GM19395 (cell line): ENCODE measurements at regions not wholly inside any gene's neighbourhood (a gene's known extent, or its start where the extent isn't known, plus 50 kb on each side); places are given as distances from the start of the nearest gene placed in this dataset.

Experiments
- ATAC-seq: cut with Tn5 transposase; IDR thresholded peaks from one replicate; pipeline ENCODE4 v1.9.1; 2021; ENCODE audit warnings: mild to moderate bottlenecking, moderate library complexity; ENCODE audit not compliant: unreplicated experiment

DNA sequence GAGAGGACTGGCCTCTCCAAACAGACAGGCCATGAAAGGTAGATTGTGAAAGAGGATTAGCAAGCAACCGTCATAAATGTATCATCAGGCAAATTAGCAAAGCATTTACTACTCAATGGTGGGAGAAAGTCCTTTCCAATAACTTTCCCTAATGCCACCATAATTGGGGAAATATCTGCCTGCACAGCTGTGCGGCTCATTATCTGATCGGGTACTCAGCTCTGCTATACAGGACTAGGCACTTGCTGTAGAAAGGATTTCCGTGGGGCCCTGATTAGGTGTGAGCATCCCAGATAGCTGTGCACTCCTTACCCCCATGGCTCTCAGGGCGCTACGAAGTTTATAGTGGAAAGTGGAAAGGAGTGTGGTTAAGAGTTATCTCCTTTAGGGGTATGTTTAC lies 309.7 kb upstream of the PLET1 start:
- ATAC-seq: no peak

DNA sequence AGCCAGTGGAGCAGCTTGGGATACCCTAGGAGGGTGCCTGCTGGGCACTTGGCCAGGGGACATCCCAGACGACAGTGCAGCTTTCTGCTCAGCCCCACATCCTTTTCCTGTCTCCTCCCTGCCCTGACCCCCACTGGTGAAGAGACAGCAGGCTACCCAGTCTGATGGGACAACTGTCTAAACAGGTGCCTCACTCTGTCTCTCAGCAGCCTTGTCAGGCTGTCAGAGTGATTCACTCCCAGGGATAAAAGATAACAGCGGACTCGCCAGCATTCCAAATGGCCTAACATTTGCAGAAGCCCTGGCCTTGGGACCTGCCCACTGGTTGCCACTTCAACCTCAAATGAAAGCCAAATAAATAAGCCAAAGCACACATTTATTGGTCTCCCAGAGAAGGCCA lies 318.6 kb upstream of the PLET1 start:
- no peak for ATAC-seq

DNA sequence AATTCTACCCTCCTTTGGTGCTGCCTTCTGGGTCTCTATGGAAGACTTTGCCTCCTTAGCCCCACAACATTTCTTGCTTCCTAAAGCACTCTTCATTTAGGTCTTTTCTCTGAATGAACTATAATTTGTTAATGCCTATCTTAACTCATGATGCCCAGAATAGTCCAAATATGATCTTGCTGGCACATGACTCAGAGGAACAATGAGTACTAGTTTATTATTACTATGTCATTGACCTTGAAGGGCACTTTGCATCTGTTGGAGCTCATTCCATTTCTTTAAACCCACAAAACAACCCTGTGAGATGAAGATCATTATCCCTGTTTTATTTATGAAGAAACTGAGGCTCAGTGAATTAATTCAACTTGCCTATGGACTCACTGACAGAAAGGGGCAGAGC lies 320.2 kb upstream of the PLET1 start:
- ATAC-seq: no peak

DNA sequence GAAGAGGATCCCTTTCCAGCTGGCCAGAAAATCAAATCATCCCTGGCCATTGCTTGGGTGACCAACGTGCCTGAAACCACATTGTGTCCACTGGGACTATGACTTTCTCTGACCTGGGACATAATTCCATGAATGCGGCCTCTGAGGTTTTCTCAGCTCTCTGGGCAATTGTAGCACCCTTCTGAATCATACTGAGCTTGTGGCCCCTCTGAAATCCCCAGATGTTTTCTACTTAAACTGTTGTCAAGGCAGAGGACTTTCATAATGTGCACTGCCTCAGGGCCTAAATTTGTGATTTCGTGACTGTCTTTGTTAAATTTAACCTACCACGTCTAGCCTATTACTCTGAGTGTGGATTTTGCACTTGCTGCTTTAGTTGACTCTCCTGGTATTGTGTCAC lies 321.1 kb upstream of the PLET1 start:
- ATAC-seq: no peak

DNA sequence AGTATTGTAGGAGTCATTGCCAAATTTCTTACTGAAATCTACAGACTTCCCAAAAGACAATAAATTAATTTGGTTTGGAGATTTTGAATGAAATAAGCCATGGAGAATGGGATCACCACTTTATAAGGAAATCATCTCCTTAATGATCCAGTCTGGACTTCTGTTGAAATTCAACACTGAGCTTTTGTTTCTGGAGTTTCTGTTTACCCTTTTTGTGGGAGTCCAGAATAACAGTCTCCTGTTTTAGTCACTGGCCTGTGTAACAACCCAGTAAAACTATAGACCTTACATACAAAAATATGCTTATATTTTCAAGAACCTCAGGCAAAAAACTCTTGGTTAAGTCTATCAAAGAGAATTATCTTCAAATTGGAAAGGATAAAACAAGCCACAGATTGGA lies 321.7 kb upstream of the PLET1 start:
- no peak for ATAC-seq

DNA sequence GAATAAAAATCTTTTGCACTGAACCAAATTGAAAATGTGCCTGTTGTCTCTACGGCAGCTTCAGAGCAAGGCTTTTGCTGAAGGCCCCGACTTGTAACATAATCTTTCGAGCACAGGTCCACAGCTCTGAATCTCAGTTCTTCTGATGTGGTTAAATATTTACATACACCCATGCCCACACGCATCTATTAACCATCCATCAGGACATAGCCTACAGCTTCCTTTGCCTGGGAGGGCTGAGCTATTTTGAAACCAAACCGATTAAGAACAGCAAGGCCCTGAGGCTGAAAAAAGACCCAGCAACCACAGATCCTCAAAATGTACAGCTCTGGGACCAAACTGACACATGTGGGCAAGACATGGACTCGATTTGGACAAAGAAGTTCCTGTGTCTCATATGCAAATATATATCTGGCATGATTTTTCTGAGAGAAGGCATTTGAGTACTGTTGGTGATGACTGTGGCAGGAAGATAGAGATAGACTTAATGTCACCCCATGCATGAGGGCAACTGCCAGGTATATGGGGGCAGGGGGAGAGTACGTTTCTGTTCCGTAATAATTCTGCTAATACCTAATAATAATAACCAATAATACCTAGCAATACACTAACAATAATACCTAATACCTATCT lies 322.7 kb upstream of the PLET1 start:
- ATAC-seq: peak; percentile 98

DNA sequence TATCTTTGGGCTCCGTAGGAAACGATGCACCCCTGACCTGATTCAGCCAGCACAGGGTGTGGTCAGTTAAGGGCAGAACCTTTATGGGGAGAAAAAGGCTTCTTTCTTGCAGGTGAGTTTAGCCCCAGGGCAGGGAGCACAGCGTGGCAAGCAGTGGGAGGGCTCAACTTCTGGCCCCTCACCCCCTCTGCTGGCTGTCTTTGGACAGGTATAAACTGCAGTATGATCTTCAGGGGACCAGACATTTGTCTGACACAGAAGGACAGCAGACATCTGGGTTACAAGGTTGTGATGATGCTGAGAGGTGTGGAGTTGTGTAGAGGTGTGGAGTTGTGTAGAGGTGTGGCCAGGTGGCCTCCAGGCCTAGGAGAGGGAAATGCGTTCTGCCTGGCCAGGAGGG lies 324.0 kb upstream of the PLET1 start:
- no peak for ATAC-seq

DNA sequence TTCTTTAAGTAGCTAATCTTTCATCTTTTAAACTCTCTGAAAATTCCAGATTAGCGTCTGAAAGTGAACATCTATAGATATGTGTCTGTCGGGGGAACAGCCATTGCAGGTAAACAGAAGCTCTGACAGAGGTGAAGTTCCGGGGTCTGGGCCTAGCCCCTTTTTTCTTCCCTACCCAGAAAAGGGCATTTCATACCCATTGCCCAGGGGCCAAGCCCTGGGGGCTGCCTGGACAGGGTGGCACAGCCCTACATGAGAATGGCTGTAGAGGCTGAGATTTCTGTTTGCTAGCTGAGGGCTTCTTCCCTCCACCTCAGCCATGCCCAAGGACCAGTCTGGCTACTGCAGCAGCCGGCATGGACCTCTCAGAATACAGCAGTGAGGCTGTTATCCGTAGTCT lies 327.0 kb upstream of the PLET1 start:
- no peak for ATAC-seq

DNA sequence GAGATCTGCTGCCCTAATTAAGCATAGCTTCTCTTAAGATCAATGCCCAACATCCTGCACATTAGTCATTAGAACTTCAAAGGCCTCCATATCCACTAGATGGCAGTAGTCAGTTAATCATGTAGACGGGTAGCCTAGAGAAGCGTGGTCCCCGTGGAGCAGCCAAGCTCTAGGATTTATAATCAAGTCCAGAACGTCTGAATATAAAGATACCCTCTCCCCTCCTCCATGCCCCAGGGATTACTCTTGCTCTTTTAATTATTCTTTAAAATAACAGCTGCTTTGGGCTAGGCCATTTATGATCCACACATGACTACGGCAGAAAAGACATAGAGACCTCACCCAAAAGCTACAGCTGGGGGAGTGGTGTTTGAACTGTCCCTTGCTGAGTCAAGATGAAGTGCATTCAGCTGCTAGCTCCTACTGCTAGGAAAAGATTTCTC lies 327.6 kb upstream of the PLET1 start:
- ATAC-seq: peak; percentile 55

DNA sequence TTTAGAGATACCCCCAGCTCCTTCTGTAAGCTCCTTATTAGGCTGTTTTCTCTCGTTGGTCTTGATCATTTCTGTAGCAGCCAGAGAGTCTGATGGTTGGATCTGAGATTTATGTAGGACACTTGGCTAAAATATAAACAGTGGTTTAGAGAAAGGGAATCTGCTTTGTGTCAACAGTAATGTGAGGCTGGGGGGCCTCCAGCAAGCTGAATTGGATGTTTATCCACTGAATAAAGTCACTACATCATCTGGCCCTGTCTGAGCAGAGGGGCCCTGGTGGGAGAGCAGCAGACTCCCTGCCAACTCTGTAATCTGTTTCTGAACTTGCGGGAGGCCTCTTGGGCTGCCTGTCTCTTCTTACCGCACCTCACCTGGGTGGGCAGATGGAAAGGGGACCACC lies 328.5 kb upstream of the PLET1 start:
- no peak for ATAC-seq

DNA sequence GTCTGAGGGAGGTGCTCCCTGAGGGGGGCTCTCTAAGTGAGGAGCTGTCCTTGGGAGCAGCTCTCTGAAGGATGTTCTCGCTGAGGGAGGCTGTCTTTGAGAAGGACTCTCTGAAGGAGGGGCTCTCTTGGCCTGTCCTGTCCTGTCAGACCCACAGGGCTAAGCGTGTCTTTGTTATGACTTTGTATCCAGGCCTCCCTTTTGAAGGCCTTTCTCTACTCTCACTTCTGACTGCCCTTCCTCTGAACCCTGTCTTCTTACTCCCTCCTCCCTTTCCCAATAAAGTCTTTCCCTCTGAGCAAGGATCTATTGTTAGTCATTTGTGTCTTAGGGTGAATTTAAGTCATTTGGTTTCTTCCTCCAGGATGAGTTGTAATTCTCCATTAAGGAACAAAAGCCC lies 330.1 kb upstream of the PLET1 start:
- ATAC-seq: no peak

DNA sequence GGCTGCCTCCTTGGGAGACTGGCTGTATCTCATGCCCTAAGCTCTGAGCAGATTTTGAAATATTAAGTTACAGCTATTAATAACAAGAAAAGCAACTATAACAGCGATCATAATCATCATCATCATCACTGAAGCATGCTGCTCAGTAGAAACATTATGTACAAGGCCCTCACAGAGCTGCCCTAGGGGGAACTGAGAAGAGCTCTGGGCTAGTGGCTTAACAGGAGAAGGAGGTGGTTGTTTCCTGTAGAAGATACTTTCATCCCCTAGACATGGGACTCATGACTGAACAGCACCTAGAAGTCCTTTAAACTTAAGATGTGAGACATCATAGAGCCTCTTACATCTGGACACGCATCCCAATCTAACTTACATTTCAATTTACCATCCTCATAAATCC lies 332.8 kb upstream of the PLET1 start:
- no peak for ATAC-seq

DNA sequence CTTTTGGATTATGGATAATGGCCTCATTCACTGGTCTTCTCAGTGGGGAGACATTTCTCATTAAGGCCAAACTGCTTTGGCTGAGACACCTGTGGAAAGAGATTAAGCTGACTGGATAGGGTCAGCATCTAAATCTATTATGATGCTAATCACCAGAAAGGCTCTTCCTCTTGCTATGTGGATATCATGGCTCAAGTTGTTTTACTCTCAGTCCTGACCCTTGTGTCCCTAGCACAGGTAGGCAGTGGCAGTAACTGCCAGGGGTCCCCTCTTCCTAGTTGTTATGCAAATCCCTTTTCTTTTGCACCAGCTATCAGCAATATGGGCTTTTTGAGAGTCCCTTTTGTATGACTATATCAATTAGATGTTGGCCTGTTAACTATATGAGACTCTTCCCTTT lies 335.7 kb upstream of the PLET1 start:
- no peak for ATAC-seq

DNA sequence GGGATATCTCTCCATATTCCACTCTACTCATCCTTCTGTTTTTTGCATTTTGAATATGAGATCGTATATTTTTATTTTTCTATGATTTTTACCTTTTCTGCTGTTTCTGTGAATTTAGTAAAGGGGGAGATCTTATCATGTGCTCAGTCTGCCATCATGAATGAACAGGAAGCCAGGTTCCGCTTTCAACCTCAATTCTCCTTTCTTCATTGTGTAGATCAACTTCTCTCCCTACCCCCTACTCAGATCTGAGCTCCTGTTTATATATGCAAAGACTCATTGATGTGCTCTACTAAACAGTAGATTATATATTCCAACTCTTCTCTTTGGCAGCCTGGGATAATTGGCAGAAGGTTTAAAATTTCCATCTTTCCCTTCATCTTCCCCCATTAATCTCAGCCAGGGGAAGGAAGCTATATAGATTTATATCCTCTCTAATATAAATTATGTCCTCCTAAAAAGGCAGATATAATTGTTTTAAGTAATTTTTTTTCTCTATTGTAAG lies 336.7 kb upstream of the PLET1 start:
- ATAC-seq: no peak

DNA sequence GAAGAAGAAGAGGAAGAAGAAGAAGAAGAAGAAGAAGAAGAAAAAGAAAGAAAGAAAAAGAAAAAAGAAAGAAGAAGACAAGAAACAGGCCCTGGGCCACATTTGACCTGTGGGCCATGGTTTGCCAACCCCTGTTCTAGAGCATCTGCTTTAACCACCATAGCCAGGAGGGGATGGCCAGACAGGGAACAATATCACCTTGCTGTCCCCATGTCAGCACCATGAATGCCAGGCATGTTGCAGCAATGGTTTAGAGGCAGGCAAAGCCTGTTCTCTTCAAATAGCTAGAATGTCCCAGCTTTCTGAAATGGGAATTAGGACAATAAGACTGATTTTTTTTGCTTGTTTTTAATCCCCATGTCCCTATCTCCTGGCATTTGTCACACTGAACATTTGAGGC lies 338.6 kb upstream of the PLET1 start:
- no peak for ATAC-seq

DNA sequence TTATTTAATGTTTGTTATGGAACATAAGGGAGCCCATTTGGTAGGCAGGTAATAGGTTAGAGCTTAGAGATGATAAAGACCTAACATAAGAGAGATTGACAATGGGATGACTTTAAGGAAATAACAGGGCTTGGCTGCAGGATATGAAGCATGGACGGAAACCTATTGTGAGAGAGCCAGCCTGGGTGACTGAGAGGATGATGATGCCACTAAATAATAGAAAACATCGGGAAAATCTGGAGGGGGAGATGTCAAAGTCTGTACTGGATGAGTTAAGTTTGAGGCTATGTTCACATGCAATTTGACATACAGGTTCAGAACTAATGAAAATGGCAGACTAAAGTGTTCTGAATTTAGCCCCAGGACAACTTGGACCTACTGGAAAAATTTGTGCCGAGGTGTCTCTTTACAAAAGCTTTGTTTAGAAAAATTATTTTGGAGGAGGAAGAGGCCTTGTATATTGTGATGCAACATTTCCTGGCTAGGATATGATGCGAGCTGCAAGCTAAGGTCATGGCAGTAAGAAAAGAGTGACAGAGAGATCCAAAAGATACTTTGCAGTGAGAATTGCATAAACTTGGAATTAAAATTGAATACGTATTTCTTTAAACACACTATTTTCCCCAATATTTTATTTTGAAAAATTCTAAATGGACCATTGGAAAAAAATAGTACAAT lies 339.3 kb upstream of the PLET1 start:
- no peak for ATAC-seq

DNA sequence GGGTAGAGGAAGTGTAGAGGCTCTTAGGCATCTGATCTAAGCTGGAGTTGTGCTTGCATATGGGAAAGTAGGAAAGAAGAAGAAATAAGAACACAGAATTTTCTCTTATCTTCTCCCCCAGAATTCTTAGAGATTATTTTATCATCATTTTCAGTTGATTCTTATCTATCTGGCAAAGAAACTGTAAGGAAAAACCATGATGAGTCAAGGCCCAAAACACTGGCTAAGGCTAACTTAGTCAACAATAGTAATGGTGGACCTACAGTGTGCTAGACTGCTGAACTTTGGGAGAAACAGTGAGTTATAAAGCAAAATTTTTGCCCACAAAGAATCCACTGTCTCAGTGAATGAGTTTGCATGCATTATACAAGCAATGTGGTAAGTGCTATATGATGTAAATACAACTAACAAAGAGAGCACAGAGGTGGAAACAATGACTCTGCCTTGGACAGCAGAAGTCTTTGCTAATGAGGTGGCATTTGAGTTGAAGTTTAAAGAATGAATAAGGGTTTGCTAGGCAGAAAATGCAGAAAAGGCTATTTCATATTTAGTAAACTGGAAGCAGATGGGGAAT lies 344.5 kb upstream of the PLET1 start:
- no peak for ATAC-seq

DNA sequence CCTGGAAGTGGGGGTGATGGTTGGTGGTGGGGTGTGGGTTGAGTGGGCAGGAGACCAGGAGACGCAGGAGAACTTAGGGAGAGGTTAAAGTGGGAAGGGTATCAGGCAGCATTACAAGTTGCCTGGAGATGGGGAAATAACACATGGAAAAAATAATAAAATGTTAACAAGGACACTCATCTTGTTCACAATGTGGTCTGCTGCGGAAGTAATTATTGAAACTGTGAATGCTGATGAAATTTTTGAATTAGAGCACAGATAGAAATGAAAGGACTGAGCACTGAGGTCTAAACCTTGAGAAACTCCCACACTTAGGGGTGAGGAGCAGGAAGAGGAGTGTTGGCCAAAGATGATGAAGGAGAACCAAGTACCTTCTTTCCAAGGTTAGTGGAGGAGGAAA lies 346.0 kb upstream of the PLET1 start:
- no peak for ATAC-seq

DNA sequence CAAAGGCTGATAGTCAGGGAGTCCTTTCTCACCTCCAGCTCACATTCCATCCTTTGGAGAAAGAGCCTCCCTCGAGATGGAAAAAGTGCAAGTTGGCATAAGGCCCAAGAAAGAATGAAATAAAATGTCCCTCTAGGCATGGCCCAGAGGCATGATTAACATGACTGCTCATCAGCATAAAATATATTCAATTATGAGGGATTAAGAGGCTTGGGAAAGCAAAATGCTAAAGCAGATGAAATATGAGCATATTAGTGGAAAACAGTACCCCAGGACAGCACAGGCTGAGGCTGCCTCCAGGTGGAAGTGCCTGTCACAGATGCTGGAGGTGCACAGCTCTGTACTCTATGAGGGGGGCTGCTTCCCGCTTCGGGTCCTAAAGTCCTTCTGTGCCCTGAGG lies 347.8 kb upstream of the PLET1 start:
- ATAC-seq: no peak

DNA sequence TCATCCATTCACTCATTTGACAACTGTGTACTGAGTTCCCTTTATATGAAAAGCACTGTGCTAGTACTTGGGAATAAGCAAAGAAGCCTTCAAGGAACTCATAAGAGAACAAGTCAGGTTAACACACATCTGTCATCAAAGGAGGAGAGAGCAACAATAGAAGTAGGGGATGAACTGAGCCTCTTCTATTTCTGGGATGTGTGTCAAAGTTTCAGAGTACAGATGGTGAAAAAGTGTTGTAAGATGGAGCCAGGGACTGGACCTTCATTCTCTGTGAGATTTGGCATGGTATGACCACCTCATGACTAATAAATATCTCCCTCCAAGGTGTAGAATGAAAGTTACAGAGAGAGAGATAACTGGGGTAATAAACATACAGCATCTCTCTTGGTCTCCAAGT lies 349.8 kb upstream of the PLET1 start:
- no peak for ATAC-seq

DNA sequence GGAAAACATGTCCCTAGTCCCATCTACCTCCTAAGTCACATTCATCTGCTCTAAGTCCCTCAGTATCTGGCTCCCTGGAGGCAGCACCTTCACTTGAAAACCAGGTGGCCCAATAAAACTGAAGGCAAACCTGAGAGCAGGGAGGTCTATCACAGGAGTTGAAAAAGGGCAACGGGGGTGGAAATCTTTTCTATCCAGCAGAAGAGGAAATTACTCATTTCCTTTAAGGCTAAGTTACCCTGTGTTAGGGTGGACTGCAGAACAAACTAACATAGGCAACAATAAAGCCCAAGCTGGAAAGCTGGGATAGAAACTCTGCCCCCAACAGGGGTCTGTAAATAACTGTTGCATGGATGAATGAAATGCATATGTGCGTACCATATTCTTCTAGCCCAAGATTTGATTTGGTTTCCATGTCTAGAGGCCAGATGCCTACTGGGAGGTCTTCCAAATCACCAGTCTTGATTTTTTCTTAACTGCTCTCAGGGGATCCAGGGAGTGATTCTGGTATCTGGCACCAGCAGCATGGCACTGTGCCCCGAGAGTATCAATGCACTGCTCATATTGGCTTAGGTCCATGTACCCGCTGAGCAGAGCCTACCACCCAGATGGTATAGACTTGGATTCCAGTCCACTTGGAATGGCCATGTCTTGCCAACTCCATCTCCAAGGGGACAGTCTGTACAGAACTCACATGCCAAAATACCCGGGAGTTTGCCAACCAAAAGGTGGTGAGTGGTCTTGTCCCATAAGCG lies 350.0 kb upstream of the NCAM1 start:
- no peak for ATAC-seq

DNA sequence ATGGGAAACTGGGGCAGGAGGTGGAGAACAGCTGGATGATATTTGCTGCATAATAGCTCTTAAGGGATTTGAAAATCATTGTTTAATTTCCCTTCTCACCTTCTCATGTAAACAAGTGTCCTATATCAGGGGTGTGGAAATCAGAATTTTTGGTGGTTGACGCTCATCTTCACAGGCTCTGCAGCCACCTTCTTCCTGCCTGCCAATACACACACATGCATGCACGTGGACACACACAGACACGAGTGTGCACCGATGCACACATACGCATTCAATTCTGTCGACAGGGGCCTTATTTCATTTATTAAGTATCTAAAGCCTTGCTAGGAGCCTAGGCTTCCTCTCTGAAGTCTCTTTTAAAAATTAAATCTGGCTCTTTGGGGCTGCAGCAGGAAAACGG lies 349.4 kb upstream of the NCAM1 start:
- ATAC-seq: no peak
